ENCODE measurements at regions not wholly inside any gene's neighbourhood (a gene's known extent, or its start where the extent isn't known, plus 50 kb on each side); places are given as distances from the start of the nearest gene placed in this dataset.

- no peak for TF ChIP-seq NFIC (IDR thresholded peaks at IDR 0.05; ENCODE audit: borderline replicate concordance)
- no peak for TF ChIP-seq TAF1 (IDR thresholded peaks at IDR 0.05; ENCODE audit: borderline replicate concordance, low read depth, low read length)
- no peak for TF ChIP-seq SIN3A (IDR thresholded peaks at IDR 0.05; ENCODE audit: borderline replicate concordance, low read depth, low read length)
- TF ChIP-seq REST (IDR thresholded peaks at IDR 0.05; ENCODE audit: low read depth, low read length), result no peak
- TF ChIP-seq ELF1 (IDR thresholded peaks at IDR 0.05), result no peak
- no peak for TF ChIP-seq RFX5 (IDR thresholded peaks at IDR 0.05; ENCODE audit: low read length)
- TF ChIP-seq EP300 (IDR thresholded peaks at IDR 0.05; ENCODE audit: borderline replicate concordance in 1 of 2, low read depth in 1 of 2, low read length in 1 of 2), result no peak
- TF ChIP-seq NRF1 (IDR thresholded peaks at IDR 0.05; ENCODE audit: low read depth, low read length), result no peak
- TF ChIP-seq GABPA (IDR thresholded peaks at IDR 0.05; ENCODE audit: low read depth), result no peak
- Histone ChIP-seq H4K20me1 (ENCODE audit: insufficient read depth) (peaks cover 77% of the 10 kb centered on the region; the same call in 1 of the 2 replicates), H3K4me2 (no peak overlapping the region), H3K79me2 (ENCODE audit: insufficient read depth) (peaks cover 99% of the 10 kb centered on the region), H3K9me3 (no peaks in the 10 kb centered on the region), H3K36me3 (replicated peaks in 1 of 2; ENCODE audit: control insufficient read depth in 1 of 2, insufficient read depth in 2 of 2, low read length in 1 of 2) (peaks cover 48 to 64% of the 10 kb centered on the region in 2 experiments), H3K27ac (ENCODE audit: low read depth in 2 of 2, low read length in 1 of 2) (peak overlapping the region in 1 of 2 experiments; percentile 55; a peak in 1 of 4 replicates), H3K27me3 (ENCODE audit: insufficient read depth) (no peaks in the 10 kb centered on the region), H3F3A (replicated peaks; ENCODE audit: insufficient read depth) (peaks cover 27% of the 10 kb centered on the region), H2AFZ (ENCODE audit: low read depth) (no peak overlapping the region), H3K9me2 (no peaks in the 10 kb centered on the region), H3K4me1 (ENCODE audit: control insufficient read depth in 1 of 2, insufficient read depth in 2 of 2, low read depth in 1 of 2, low read length in 1 of 2) (peaks cover 32 to 33% of the 10 kb centered on the region in 2 experiments), H3K9ac (no peak overlapping the region), H3K4me3 (ENCODE audit: low read depth in 2 of 2, low read length in 1 of 2) (no peak overlapping the region)
- DNase-seq, result no peak
- ChIA-PET CTCF (interaction anchor here (1.1 kb wide), 1 partner anchor 14 kb away, joined by 3 read pairs; no protein-coding TSS in a partner anchor), POLR2A (no interaction called here)
- 94% methylated on average over 2 of the region's 2 CpGs for WGBS (ENCODE audit: low lambda C conversion rate)
These were observed 94.4 kb downstream of the NAV1 start for GRCh38 chr1:201633297-201633696.

GRCh38 chr1:201633811-201634210 lies 94.9 kb downstream of the NAV1 start:
- no peak for DNase-seq
- no peak overlapping the region for H2AFZ ChIP-seq (ENCODE audit: low read depth)
- H3K27me3 ChIP-seq (ENCODE audit: insufficient read depth), result no peaks in the 10 kb centered on the region
- H3K4me3 ChIP-seq (ENCODE audit: low read depth in 2 of 2, low read length in 1 of 2), result no peak overlapping the region
- H3K36me3 ChIP-seq (replicated peaks in 1 of 2; ENCODE audit: control insufficient read depth in 1 of 2, insufficient read depth in 2 of 2, low read length in 1 of 2), result peaks cover 48 to 61% of the 10 kb centered on the region in 2 experiments
- H3K79me2 ChIP-seq (ENCODE audit: insufficient read depth), result peaks cover 99% of the 10 kb centered on the region
- CTCF ChIA-PET, result interaction anchor here (2.1 kb wide), 1 partner anchor 15 kb away, joined by 8 read pairs; no protein-coding TSS in a partner anchor
- H4K20me1 ChIP-seq (ENCODE audit: insufficient read depth), result peaks cover 79% of the 10 kb centered on the region; the same call in 1 of the 2 replicates
- POLR2A ChIA-PET, result no interaction called here
- TF ChIP-seq YY1 (IDR thresholded peaks at IDR 0.05; ENCODE audit: low read depth) (no peak), CTCF (IDR thresholded peaks at IDR 0.05) (no peak), REST (IDR thresholded peaks at IDR 0.05; ENCODE audit: low read depth, low read length) (no peak), TEAD4 (IDR thresholded peaks at IDR 0.05; ENCODE audit: borderline replicate concordance, insufficient read depth) (no peak), SMC3 (IDR thresholded peaks at IDR 0.05; ENCODE audit: low read depth, low read length) (no peak), SIN3A (IDR thresholded peaks at IDR 0.05; ENCODE audit: borderline replicate concordance, low read depth, low read length) (no peak), EP300 (IDR thresholded peaks at IDR 0.05; ENCODE audit: borderline replicate concordance in 1 of 2, low read depth in 1 of 2, low read length in 1 of 2) (no peak)
- H3K9ac ChIP-seq, result no peak overlapping the region
- H3K4me2 ChIP-seq, result no peak overlapping the region
- peaks cover 27% of the 10 kb centered on the region for H3F3A ChIP-seq (replicated peaks; ENCODE audit: insufficient read depth)
- H3K9me3 ChIP-seq, result no peaks in the 10 kb centered on the region
- peak overlapping the region in 1 of 2 experiments; percentile 55; a peak in 2 of 4 replicates for H3K27ac ChIP-seq (ENCODE audit: low read depth in 2 of 2, low read length in 1 of 2)
- peaks cover 27 to 30% of the 10 kb centered on the region in 2 experiments for H3K4me1 ChIP-seq (ENCODE audit: control insufficient read depth in 1 of 2, insufficient read depth in 2 of 2, low read depth in 1 of 2, low read length in 1 of 2)
- WGBS (ENCODE audit: low lambda C conversion rate), result 95% methylated on average over 5 of the region's 5 CpGs
- H3K9me2 ChIP-seq, result no peaks in the 10 kb centered on the region
